OCI-LY7 (cell line): ENCODE measurements at regions not wholly inside any gene's neighbourhood (a gene's known extent, or its start where the extent isn't known, plus 50 kb on each side); places are given as distances from the start of the nearest gene placed in this dataset.
"Not testable (repeated sequence)": the region's sequence is repeated elsewhere in the genome, so short reads cannot be mapped to it uniquely, and the experiment has no call there.

Source experiments
- BruUV-seq: library from RNA; stranded (reverse); fragments of 400-500 nt; replicated peaks from 2 replicates; lab custom pipeline; 2021; lab: Mats Ljungman, UMichigan
- CTCF ChIA-PET: fragments of 300-600 bp; sonication (Branson Sonifier 250); formaldehyde crosslinking; loops from one replicate; lab custom pipeline; 2022; ENCODE audit warnings: antibody characterized with exemption; ENCODE audit not compliant: unreplicated experiment; lab: Charles Lee
- POLR2A ChIA-PET: fragments of 300-600 bp; sonication (Branson Sonifier 250); formaldehyde crosslinking; loops from one replicate; lab custom pipeline; 2022; ENCODE audit warnings: antibody characterized with exemption; lab: Charles Lee
- DNase-seq: peaks from one replicate; pipeline ENCODE4 v3.0.0-alpha.2; 2015; ENCODE audit warnings: low spot score
- H2AFZ ChIP-seq: fragments of 200-600 bp; sonication (generic), shearing (Covaris generic); 2 replicates; pipeline ENCODE4 v1.6.1; 2014; ENCODE audit warnings: mild to moderate bottlenecking, antibody characterized with exemption, low read length, moderate library complexity
- H3K27ac ChIP-seq: fragments of 200-600 bp; sonication (generic); 2 replicates; pipeline ENCODE4 v1.5.1; 2014; ENCODE audit warnings: mixed run types, low read depth, mild to moderate bottlenecking, moderate library complexity, low read length, inconsistent platforms; ENCODE audit not compliant: poor library complexity, severe bottlenecking
- H3K36me3 ChIP-seq: fragments of 200-600 bp; sonication (generic); 2 replicates; pipeline ENCODE4 v1.6.1; 2014; ENCODE audit warnings: mild to moderate bottlenecking, antibody characterized with exemption, low read length, moderate library complexity, mixed read lengths; ENCODE audit not compliant: insufficient read depth
- H3K4me1 ChIP-seq: fragments of 200-600 bp; sonication (generic); 2 replicates; pipeline ENCODE4 v1.5.1; 2014; ENCODE audit warnings: mild to moderate bottlenecking, low read length; ENCODE audit not compliant: insufficient read depth, poor library complexity, severe bottlenecking
- H3K4me2 ChIP-seq: fragments of 200-600 bp; sonication (generic); 2 replicates; pipeline ENCODE4 v1.6.1; 2014; ENCODE audit warnings: mild to moderate bottlenecking, low read length
- H3K4me3 ChIP-seq: fragments of 200-600 bp; sonication (generic); 2 replicates; pipeline ENCODE4 v1.5.1; 2014; ENCODE audit warnings: mild to moderate bottlenecking, low read depth, low read length; ENCODE audit not compliant: poor library complexity, severe bottlenecking
- H3K79me2 ChIP-seq: fragments of 200-600 bp; sonication (generic); 2 replicates; pipeline ENCODE4 v1.6.1; 2016; ENCODE audit warnings: low read depth, mild to moderate bottlenecking, low read length, moderate library complexity, mixed read lengths; ENCODE audit not compliant: insufficient read depth
- H3K9me2 ChIP-seq: fragments of 200-600 bp; sonication (generic); 2 replicates; pipeline ENCODE4 v1.6.1; 2016; ENCODE audit warnings: mild to moderate bottlenecking, low read length, mixed read lengths; ENCODE audit not compliant: insufficient read depth
- H3K9me3 ChIP-seq: fragments of 200-600 bp; sonication (generic); 2 replicates; pipeline ENCODE4 v1.6.1; 2014; ENCODE audit warnings: mild to moderate bottlenecking, mixed run types, low read length, mixed read lengths
- H4K20me1 ChIP-seq: fragments of 200-600 bp; sonication (generic); 2 replicates; pipeline ENCODE4 v1.6.1; 2014; ENCODE audit warnings: mild to moderate bottlenecking, antibody characterized with exemption, low read length, moderate library complexity, mixed read lengths; ENCODE audit not compliant: insufficient read depth
- CTCF ChIP-seq: fragments of 200-600 bp; sonication (generic); conservative IDR thresholded peaks from 2 replicates; pipeline ENCODE4 v1.5.1; 2014; ENCODE audit warnings: mild to moderate bottlenecking, antibody characterized with exemption, low read length, moderate library complexity, mixed read lengths
- EZH2phosphoT487 ChIP-seq: fragments of 200-600 bp; sonication (generic); IDR thresholded peaks from 2 replicates; pipeline ENCODE4 v1.6.1; 2018; ENCODE audit warnings: low read depth, borderline replicate concordance, mild to moderate bottlenecking, mixed run types, antibody characterized with exemption, low read length, moderate library complexity, mixed read lengths
- intact Hi-C: fragments of 100-400 bp; cut with micrococcal nuclease; formaldehyde crosslinking; loops from one replicate; pipeline ENCODE4 v1.10.0; 2022; ENCODE audit not compliant: unreplicated experiment

DNA sequence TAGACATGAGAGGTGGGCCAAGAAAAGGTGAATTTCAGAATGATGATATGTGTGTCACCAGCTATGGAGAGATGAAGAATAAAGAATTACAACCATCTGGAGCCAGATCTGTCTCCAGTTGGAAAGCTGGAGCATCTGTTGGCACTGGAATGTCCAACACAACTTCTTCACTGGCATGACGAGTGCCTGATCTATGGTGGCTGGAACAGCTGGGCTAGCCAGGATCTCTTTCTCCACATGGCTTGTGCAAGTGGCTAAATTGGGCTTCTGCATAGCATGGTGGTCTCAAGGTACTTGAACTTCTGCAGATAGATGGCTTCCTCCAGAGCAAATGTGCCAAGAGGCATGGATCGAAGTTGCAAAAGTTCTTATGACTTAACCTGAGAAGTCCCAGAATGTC lies 256.1 kb upstream of the NCAM1 start:
- no peaks in the 10 kb centered on the region for H4K20me1 ChIP-seq
- CTCF ChIA-PET: no interaction called here
- no peaks in the 10 kb centered on the region for H3K4me1 ChIP-seq
- no peaks in the 10 kb centered on the region for H3K9me2 ChIP-seq
- H3K4me3 ChIP-seq: no peak overlapping the region
- intact Hi-C loops: no loop called here
- no peaks in the 10 kb centered on the region for H3K79me2 ChIP-seq
- no peak overlapping the region for H3K27ac ChIP-seq
- H3K9me3 ChIP-seq: no peaks in the 10 kb centered on the region
- TF ChIP-seq CTCF: no peak
- TF ChIP-seq EZH2phosphoT487: no peak
- no peak overlapping the region for H2AFZ ChIP-seq
- H3K36me3 ChIP-seq: no peaks in the 10 kb centered on the region
- H3K4me2 ChIP-seq: no peak overlapping the region
- POLR2A ChIA-PET: interaction anchor here (0.7 kb wide), 1 partner anchor 13 kb away, joined by 4 read pairs; no protein-coding TSS in a partner anchor
- BruUV-seq: no TSS peak
- DNase-seq: no peak

DNA sequence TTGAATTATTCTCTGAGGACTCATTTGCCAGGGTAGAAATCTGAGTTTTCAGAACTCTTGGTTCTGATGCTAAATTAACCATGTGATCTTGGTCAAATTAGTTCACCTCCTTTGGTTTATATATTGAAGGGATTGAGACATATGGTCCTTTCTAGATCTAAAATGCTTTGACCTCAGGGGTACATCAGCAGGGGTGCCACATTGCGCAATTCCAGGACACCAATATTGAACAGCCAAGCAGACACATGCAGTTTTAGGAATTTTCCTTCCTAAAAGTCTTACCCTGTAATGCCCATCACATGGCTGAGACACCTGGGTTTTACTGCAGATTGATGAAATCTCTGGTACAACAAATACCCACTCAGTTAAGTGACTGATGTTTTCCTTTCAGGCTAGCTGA lies 254.4 kb upstream of the NCAM1 start:
- no TSS peak for BruUV-seq
- no peak overlapping the region for H2AFZ ChIP-seq
- intact Hi-C loops: no loop called here

DNA sequence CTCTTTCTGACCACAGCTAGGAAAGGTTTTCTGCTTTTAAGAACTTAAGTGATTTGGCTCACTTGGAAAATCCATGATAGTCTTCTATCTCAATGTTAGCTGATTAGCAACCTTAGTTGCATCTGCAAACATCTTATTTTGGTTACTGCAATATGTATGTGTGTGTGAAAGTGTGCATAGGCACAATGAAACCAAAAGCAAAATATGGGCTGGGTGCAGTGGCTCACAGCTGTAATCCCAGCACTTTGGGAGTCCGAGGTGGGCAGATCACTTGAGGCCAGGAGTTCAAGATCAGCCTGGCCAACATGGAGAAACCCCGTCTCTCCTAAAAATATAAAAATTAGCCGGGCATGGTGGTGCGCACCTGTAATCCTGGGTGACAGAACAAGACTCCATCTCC lies 246.9 kb upstream of the NCAM1 start:
- CTCF ChIA-PET, H3K79me2 ChIP-seq, BruUV-seq: not testable (repeated sequence)

More for the DNA sequence above, 254.4 kb upstream of the NCAM1 start:
- H3K36me3 ChIP-seq: no peaks in the 10 kb centered on the region
- no peaks in the 10 kb centered on the region for H3K79me2 ChIP-seq
- no peaks in the 10 kb centered on the region for H3K9me2 ChIP-seq
- no peaks in the 10 kb centered on the region for H3K9me3 ChIP-seq
- ChIA-PET POLR2A (no interaction called here), CTCF (no interaction called here)
- no peak for DNase-seq
- no peaks in the 10 kb centered on the region for H4K20me1 ChIP-seq
- no peaks in the 10 kb centered on the region for H3K4me1 ChIP-seq
- TF ChIP-seq EZH2phosphoT487 (no peak), CTCF (no peak)
- no peak overlapping the region for H3K4me2 ChIP-seq
- H3K27ac ChIP-seq: no peak overlapping the region
- H3K4me3 ChIP-seq: no peak overlapping the region

More for the DNA sequence above, 246.9 kb upstream of the NCAM1 start:
- H3K4me3 ChIP-seq, H3K4me1 ChIP-seq, H3K9me2 ChIP-seq, H3K27ac ChIP-seq, H3K36me3 ChIP-seq, DNase-seq, H3K4me2 ChIP-seq, H3K9me3 ChIP-seq, H2AFZ ChIP-seq, intact Hi-C loops, H4K20me1 ChIP-seq: not testable (repeated sequence)
- POLR2A ChIA-PET: interaction anchor here (0.6 kb wide), 2 partner anchors 80 to 672 kb away, joined by 3 to 4 read pairs; no protein-coding TSS in a partner anchor
